ENCODE measurements at regions not wholly inside any gene's neighbourhood (a gene's known extent, or its start where the extent isn't known, plus 50 kb on each side); places are given as distances from the start of the nearest gene placed in this dataset.

- no peaks in the 10 kb centered on the region for H3K9me3 Mint-ChIP-seq
- H3K27me3 Mint-ChIP-seq (ENCODE audit: low read depth): peaks cover 53% of the 10 kb centered on the region
- POLR2A ChIA-PET: interaction anchor here (1.1 kb wide), 1 partner anchor 23 kb away, joined by 4 read pairs; no protein-coding TSS in a partner anchor
- no peaks in the 10 kb centered on the region for H3K36me3 Mint-ChIP-seq
- peak overlapping the region; percentile 50 for H3K4me3 Mint-ChIP-seq
- DNase-seq (ENCODE audit: low spot score): no peak
- no peak for ATAC-seq
- H3K27ac Mint-ChIP-seq: no peak overlapping the region
- H3K4me1 Mint-ChIP-seq: peaks cover 74% of the 10 kb centered on the region
- CTCF ChIA-PET: interaction anchor here (0.5 to 3.0 kb wide), 4 partner anchors 16 to 477 kb away, joined by 3 to 12 read pairs (median 4); no protein-coding TSS in a partner anchor
- TF ChIP-seq ZNF138 (CRISPR knock-in tag; conservative IDR thresholded peaks at IDR 0.05) (no peak), TEAD1 (CRISPR knock-in tag; IDR thresholded peaks at IDR 0.05) (no peak), NFE2L1 (CRISPR knock-in tag; IDR thresholded peaks at IDR 0.05) (no peak), TP53 (CRISPR knock-in tag; IDR thresholded peaks at IDR 0.05) (no peak), ZNF232 (CRISPR knock-in tag; IDR thresholded peaks at IDR 0.05) (no peak), ZNF532 (CRISPR knock-in tag; IDR thresholded peaks at IDR 0.05; ENCODE audit: borderline replicate concordance) (no peak), NR1H2 (CRISPR knock-in tag; IDR thresholded peaks at IDR 0.05) (no peak), CDX4 (CRISPR knock-in tag; IDR thresholded peaks at IDR 0.05; ENCODE audit: borderline replicate concordance) (no peak), ELF4 (CRISPR knock-in tag; IDR thresholded peaks at IDR 0.05; ENCODE audit: low read depth) (no peak), ZNF121 (CRISPR knock-in tag; IDR thresholded peaks at IDR 0.05) (no peak), MYBL2 (CRISPR knock-in tag; IDR thresholded peaks at IDR 0.05) (no peak), PRDM15 (CRISPR knock-in tag; IDR thresholded peaks at IDR 0.05) (no peak), NFATC4 (CRISPR knock-in tag; IDR thresholded peaks at IDR 0.05) (no peak), ZBTB21 (CRISPR knock-in tag; IDR thresholded peaks at IDR 0.05; ENCODE audit: borderline replicate concordance) (no peak), ZNF423 (CRISPR knock-in tag; IDR thresholded peaks at IDR 0.05) (no peak), MAX (CRISPR knock-in tag; IDR thresholded peaks at IDR 0.05) (no peak), ATF6 (CRISPR knock-in tag; IDR thresholded peaks at IDR 0.05) (no peak), ZNF671 (CRISPR knock-in tag; IDR thresholded peaks at IDR 0.05) (no peak)
Measured at GRCh38 chr6:144660561-144661115, 375.5 kb downstream of the UTRN start.

All from WTC11 (cell line).